ENCODE measurements at regions not wholly inside any gene's neighbourhood (a gene's known extent, or its start where the extent isn't known, plus 50 kb on each side); places are given as distances from the start of the nearest gene placed in this dataset.

GRCh38 chr12:97767347-97767746 lies 304.7 kb downstream of the RMST start:
- TF ChIP-seq, protein P1, sequence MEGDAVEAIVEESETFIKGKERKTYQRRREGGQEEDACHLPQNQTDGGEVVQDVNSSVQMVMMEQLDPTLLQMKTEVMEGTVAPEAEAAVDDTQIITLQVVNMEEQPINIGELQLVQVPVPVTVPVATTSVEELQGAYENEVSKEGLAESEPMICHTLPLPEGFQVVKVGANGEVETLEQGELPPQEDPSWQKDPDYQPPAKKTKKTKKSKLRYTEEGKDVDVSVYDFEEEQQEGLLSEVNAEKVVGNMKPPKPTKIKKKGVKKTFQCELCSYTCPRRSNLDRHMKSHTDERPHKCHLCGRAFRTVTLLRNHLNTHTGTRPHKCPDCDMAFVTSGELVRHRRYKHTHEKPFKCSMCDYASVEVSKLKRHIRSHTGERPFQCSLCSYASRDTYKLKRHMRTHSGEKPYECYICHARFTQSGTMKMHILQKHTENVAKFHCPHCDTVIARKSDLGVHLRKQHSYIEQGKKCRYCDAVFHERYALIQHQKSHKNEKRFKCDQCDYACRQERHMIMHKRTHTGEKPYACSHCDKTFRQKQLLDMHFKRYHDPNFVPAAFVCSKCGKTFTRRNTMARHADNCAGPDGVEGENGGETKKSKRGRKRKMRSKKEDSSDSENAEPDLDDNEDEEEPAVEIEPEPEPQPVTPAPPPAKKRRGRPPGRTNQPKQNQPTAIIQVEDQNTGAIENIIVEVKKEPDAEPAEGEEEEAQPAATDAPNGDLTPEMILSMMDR (IDR thresholded peaks at IDR 0.05): no peak
- TF ChIP-seq, protein P2, sequence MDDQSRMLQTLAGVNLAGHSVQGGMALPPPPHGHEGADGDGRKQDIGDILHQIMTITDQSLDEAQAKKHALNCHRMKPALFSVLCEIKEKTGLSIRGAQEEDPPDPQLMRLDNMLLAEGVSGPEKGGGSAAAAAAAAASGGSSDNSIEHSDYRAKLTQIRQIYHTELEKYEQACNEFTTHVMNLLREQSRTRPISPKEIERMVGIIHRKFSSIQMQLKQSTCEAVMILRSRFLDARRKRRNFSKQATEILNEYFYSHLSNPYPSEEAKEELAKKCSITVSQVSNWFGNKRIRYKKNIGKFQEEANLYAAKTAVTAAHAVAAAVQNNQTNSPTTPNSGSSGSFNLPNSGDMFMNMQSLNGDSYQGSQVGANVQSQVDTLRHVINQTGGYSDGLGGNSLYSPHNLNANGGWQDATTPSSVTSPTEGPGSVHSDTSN (IDR thresholded peaks at IDR 0.05): no peak
- TF ChIP-seq, protein P3, sequence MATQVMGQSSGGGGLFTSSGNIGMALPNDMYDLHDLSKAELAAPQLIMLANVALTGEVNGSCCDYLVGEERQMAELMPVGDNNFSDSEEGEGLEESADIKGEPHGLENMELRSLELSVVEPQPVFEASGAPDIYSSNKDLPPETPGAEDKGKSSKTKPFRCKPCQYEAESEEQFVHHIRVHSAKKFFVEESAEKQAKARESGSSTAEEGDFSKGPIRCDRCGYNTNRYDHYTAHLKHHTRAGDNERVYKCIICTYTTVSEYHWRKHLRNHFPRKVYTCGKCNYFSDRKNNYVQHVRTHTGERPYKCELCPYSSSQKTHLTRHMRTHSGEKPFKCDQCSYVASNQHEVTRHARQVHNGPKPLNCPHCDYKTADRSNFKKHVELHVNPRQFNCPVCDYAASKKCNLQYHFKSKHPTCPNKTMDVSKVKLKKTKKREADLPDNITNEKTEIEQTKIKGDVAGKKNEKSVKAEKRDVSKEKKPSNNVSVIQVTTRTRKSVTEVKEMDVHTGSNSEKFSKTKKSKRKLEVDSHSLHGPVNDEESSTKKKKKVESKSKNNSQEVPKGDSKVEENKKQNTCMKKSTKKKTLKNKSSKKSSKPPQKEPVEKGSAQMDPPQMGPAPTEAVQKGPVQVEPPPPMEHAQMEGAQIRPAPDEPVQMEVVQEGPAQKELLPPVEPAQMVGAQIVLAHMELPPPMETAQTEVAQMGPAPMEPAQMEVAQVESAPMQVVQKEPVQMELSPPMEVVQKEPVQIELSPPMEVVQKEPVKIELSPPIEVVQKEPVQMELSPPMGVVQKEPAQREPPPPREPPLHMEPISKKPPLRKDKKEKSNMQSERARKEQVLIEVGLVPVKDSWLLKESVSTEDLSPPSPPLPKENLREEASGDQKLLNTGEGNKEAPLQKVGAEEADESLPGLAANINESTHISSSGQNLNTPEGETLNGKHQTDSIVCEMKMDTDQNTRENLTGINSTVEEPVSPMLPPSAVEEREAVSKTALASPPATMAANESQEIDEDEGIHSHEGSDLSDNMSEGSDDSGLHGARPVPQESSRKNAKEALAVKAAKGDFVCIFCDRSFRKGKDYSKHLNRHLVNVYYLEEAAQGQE (IDR thresholded peaks at IDR 0.05; ENCODE audit: low read depth, low read length): no peak
- TF ChIP-seq YY1 (IDR thresholded peaks at IDR 0.05; ENCODE audit: low read depth): no peak
- TF ChIP-seq POLR2AphosphoS5 (IDR thresholded peaks at IDR 0.05; ENCODE audit: low read depth, low read length): no peak
- TF ChIP-seq SMC3 (IDR thresholded peaks at IDR 0.05; ENCODE audit: low read depth, low read length): no peak
- TF ChIP-seq JUND (IDR thresholded peaks at IDR 0.05): no peak
- no peak for TF ChIP-seq MXI1 (IDR thresholded peaks at IDR 0.05; ENCODE audit: low read depth, low read length)
- no peak for TF ChIP-seq CHD2 (IDR thresholded peaks at IDR 0.05; ENCODE audit: low read length, partially characterized antibody)
- TF ChIP-seq USF2 (IDR thresholded peaks at IDR 0.05; ENCODE audit: borderline replicate concordance, low read depth, low read length): no peak

Data from SK-N-SH (cell line).